ENCODE measurements at regions not wholly inside any gene's neighbourhood (a gene's known extent, or its start where the extent isn't known, plus 50 kb on each side); places are given as distances from the start of the nearest gene placed in this dataset.

- no peak for TF ChIP-seq CTCF (IDR thresholded peaks at IDR 0.05; ENCODE audit: borderline replicate concordance, insufficient read depth, low read depth, low read length)
- H3K4me3 ChIP-seq (ENCODE audit: low read depth, low read length), result no peak overlapping the region
These were observed 142.6 kb downstream of the AASDH start for GRCh38 chr4:56244681-56245080.

- no peak for TF ChIP-seq CTCF (IDR thresholded peaks at IDR 0.05; ENCODE audit: borderline replicate concordance, insufficient read depth, low read depth, low read length)
- no peak overlapping the region for H3K4me3 ChIP-seq (ENCODE audit: low read depth, low read length)
These were observed 144.2 kb downstream of the AASDH start for GRCh38 chr4:56243107-56243506.

- no peak for TF ChIP-seq CTCF (IDR thresholded peaks at IDR 0.05; ENCODE audit: borderline replicate concordance, insufficient read depth, low read depth, low read length)
- no peak overlapping the region for H3K4me3 ChIP-seq (ENCODE audit: low read depth, low read length)
These were observed 145.8 kb downstream of the AASDH start for GRCh38 chr4:56241500-56241899.

GRCh38 chr4:56240554-56241174 is 146.6 kb downstream of the AASDH start:
- no peak overlapping the region for H3K4me3 ChIP-seq (ENCODE audit: low read depth, low read length)
- TF ChIP-seq CTCF (IDR thresholded peaks at IDR 0.05; ENCODE audit: borderline replicate concordance, insufficient read depth, low read depth, low read length), result no peak

GRCh38 chr4:56238251-56238650 is 149.0 kb downstream of the AASDH start:
- H3K4me3 ChIP-seq (ENCODE audit: low read depth, low read length), result no peak overlapping the region
- TF ChIP-seq CTCF (IDR thresholded peaks at IDR 0.05; ENCODE audit: borderline replicate concordance, insufficient read depth, low read depth, low read length), result no peak

- no peak overlapping the region for H3K4me3 ChIP-seq (ENCODE audit: low read depth, low read length)
- no peak for TF ChIP-seq CTCF (IDR thresholded peaks at IDR 0.05; ENCODE audit: borderline replicate concordance, insufficient read depth, low read depth, low read length)
These were observed 151.6 kb downstream of the AASDH start for GRCh38 chr4:56235725-56236124.

GRCh38 chr4:56235011-56235410 is 152.3 kb downstream of the AASDH start:
- H3K4me3 ChIP-seq (ENCODE audit: low read depth, low read length), result no peak overlapping the region
- no peak for TF ChIP-seq CTCF (IDR thresholded peaks at IDR 0.05; ENCODE audit: borderline replicate concordance, insufficient read depth, low read depth, low read length)

Measured in GM12875 (cell line).